Peyer's patch (tissue), 4 donors: ENCODE measurements at regions not wholly inside any gene's neighbourhood (a gene's known extent, or its start where the extent isn't known, plus 50 kb on each side); places are given as distances from the start of the nearest gene placed in this dataset.

ENCODE experiments used
- DNase-seq, 3 donors: peaks; one replicate each; pipeline ENCODE4 v3.0.0-alpha.2; 2017 to 2019
- H3K27ac ChIP-seq, 4 donors: fragments of 200-600 bp; sonication (generic); one replicate each; pipeline ENCODE4 v1.5.1; 2016 to 2019
- H3K27me3 ChIP-seq, 2 donors: fragments of 200-600 bp; sonication (generic); one replicate each; pipeline ENCODE4 v1.5.1; 2019
- H3K36me3 ChIP-seq, 3 donors: fragments of 200-600 bp; sonication (generic); one replicate each; pipeline ENCODE4 v1.5.1; 2016 to 2019
- H3K4me1 ChIP-seq, 4 donors: fragments of 200-600 bp; sonication (generic); one replicate each; pipeline ENCODE4 v1.5.1; 2016 to 2019
- H3K4me3 ChIP-seq, 4 donors: fragments of 200-600 bp; sonication (generic); 1 replicate in 3 of 4; 2 replicates in 1 of 4; pipeline ENCODE4 v1.5.1; 2016 to 2019; ENCODE audit warnings: mild to moderate bottlenecking in 1 of 4
- H3K9me3 ChIP-seq, 4 donors: fragments of 200-600 bp; sonication (generic); one replicate each; pipeline ENCODE4 v1.5.1; 2016 to 2019; ENCODE audit warnings: mild to moderate bottlenecking in 1 of 4
- POLR2A ChIP-seq, 2 donors: fragments of 450-650 bp; IDR thresholded peaks; one replicate each; pipeline ENCODE4 v1.5.1; 2017; ENCODE audit warnings: antibody characterized with exemption in 2 of 2, mild to moderate bottlenecking in 2 of 2, moderate library complexity in 2 of 2
- TF ChIP-seq, protein P1 (sequence below), 6 experiments: fragments of 450-650 bp in 4 of 6; fragments of 200-600 bp in 2 of 6; sonication (generic) in 1 of 6; IDR thresholded peaks; one replicate each; pipeline ENCODE4 v1.5.1; 2017 to 2019; ENCODE audit warnings: antibody characterized with exemption in 6 of 6, mild to moderate bottlenecking in 3 of 6, moderate library complexity in 1 of 6

DNA sequence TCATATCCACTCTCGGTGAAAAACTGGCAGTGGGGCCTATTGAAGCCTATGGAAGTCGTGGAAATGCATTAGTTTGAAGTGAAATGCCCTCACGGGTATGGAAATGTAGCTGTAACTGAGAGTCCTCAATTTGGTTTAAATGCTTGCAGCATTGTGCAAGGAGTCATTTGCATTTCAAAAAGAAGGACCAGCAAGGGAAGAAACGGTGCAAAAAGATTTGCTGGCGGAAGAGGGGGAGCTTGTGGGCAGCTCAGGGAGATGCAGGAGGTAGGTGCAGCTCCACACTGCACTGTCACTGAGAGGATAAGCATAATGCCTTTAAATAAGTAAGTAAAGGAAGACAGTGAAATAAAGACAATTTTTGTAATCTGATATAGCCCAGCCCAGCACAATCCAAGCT lies 400.4 kb upstream of the DIPK2B start:
- Histone ChIP-seq H3K4me1 (no peaks in the 10 kb centered on the region), H3K27me3 (no peaks in the 10 kb centered on the region), H3K4me3 (no peak overlapping the region), H3K27ac (no peak overlapping the region), H3K36me3 (no peaks in the 10 kb centered on the region), H3K9me3 (no peaks in the 10 kb centered on the region)
- TF ChIP-seq, protein P1, sequence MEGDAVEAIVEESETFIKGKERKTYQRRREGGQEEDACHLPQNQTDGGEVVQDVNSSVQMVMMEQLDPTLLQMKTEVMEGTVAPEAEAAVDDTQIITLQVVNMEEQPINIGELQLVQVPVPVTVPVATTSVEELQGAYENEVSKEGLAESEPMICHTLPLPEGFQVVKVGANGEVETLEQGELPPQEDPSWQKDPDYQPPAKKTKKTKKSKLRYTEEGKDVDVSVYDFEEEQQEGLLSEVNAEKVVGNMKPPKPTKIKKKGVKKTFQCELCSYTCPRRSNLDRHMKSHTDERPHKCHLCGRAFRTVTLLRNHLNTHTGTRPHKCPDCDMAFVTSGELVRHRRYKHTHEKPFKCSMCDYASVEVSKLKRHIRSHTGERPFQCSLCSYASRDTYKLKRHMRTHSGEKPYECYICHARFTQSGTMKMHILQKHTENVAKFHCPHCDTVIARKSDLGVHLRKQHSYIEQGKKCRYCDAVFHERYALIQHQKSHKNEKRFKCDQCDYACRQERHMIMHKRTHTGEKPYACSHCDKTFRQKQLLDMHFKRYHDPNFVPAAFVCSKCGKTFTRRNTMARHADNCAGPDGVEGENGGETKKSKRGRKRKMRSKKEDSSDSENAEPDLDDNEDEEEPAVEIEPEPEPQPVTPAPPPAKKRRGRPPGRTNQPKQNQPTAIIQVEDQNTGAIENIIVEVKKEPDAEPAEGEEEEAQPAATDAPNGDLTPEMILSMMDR (IDR thresholded peaks at IDR 0.05), result no peak
- TF ChIP-seq POLR2A (IDR thresholded peaks at IDR 0.05), result no peak
- DNase-seq, result no peak

DNA sequence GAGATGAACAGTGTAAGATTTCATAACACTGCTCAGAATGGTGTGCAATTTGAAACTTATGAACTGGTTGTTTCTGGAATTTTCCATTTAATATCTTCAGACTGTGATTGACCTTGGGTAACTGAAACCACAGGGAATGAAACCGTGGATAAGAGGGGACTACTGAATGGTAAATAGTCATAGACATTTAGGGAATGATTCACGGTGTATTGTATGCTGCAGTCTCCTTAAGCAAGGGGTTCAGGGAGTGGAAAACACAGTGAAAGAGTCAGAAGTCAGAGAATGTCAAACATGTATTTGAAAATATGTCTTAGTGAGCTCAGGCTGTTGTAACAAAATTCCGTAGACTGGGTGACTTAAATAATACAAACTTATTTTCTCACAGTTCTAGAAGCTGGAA lies 398.2 kb upstream of the DIPK2B start:
- Histone ChIP-seq H3K27me3 (no peaks in the 10 kb centered on the region), H3K36me3 (no peaks in the 10 kb centered on the region), H3K9me3 (no peaks in the 10 kb centered on the region), H3K4me1 (no peaks in the 10 kb centered on the region), H3K4me3 (no peak overlapping the region), H3K27ac (no peak overlapping the region)
- TF ChIP-seq POLR2A (IDR thresholded peaks at IDR 0.05), result no peak
- TF ChIP-seq, protein P1 (IDR thresholded peaks at IDR 0.05), result no peak
- no peak for DNase-seq

DNA sequence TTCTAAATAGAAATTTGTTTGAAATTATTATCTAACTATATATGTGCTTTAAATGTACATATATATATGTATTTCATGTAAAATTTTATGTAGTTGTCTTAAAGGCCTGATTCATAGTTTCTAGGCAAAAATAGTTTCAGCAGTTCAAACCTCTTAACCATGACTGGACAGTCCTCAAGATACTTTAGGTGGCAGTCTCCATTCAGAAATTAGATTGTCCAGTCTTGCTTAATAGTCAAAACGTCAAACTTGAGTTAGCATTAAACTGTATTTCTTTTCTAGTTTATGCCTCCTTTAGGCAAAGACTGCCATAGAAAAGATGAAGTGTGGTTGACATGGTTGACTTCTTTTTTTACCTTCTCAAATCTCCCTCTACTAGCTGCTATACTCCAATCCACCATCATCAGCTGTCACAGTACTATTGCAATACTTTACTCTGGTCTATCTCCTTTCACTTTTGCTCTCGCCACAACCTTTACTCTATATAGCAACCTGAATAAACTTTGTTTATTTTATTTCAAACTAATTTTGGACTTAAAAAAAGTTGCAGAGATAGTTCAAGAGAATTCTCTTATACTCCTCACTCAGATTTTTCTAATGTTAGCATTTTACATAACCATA lies 395.6 kb upstream of the DIPK2B start:
- Histone ChIP-seq H3K36me3 (no peaks in the 10 kb centered on the region), H3K4me1 (no peaks in the 10 kb centered on the region), H3K27me3 (no peaks in the 10 kb centered on the region), H3K27ac (no peak overlapping the region), H3K9me3 (no peaks in the 10 kb centered on the region), H3K4me3 (no peak overlapping the region)
- TF ChIP-seq, protein P1 (IDR thresholded peaks at IDR 0.05), result no peak
- TF ChIP-seq POLR2A (IDR thresholded peaks at IDR 0.05), result no peak
- no peak for DNase-seq

DNA sequence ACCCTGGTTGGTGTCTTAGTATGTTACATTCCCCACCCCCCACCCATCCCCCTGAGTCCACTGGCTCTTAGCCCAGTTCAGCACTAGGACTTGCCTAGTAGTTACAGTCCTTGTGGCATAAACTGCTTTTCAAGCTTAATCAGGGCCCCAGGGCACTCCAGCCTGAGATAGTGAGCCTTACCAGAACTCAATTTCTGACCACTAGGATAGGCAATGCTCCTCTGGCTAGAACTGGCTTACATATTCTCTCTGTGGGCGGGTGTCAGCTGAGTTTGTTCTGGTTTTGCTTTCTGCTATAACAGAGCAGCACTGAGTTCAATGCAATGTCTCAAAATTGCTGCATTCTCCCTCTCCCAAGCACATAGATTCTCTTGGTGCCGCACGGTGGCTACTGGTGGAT lies 391.4 kb upstream of the DIPK2B start:
- H3K4me1 ChIP-seq, result no peaks in the 10 kb centered on the region

DNA sequence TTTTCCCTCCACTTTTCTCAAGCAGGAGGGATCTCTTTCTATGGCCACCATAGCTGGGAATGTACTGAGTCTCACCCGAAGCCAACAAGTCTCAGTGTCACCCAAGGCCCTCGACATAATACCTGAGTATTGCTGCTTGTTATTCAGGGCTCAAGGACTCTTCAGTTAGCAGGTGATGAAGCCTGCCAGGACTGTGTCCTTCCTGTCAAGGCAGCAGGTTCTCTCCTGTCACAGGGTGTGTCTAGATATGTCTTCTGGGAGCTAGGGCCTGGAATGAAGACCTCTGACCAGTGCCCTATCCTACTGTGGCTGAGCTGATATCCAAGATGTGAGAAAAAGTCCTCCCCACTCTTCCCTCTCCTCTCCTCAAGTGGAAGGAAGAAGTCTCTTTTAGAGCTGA lies 391.0 kb upstream of the DIPK2B start:
- Histone ChIP-seq H3K27ac (no peak overlapping the region), H3K36me3 (no peaks in the 10 kb centered on the region), H3K9me3 (no peaks in the 10 kb centered on the region), H3K27me3 (no peaks in the 10 kb centered on the region), H3K4me3 (no peak overlapping the region), H3K4me1 (no peaks in the 10 kb centered on the region)
- TF ChIP-seq, protein P1 (IDR thresholded peaks at IDR 0.05), result no peak
- no peak for TF ChIP-seq POLR2A (IDR thresholded peaks at IDR 0.05)
- DNase-seq, result no peak

More for the DNA sequence above, 391.4 kb upstream of the DIPK2B start:
- Histone ChIP-seq H3K9me3 (no peaks in the 10 kb centered on the region), H3K36me3 (no peaks in the 10 kb centered on the region), H3K4me3 (no peak overlapping the region), H3K27ac (no peak overlapping the region), H3K27me3 (no peaks in the 10 kb centered on the region)
- no peak for DNase-seq
- TF ChIP-seq POLR2A (IDR thresholded peaks at IDR 0.05), result no peak
- TF ChIP-seq, protein P1 (IDR thresholded peaks at IDR 0.05), result no peak

DNA sequence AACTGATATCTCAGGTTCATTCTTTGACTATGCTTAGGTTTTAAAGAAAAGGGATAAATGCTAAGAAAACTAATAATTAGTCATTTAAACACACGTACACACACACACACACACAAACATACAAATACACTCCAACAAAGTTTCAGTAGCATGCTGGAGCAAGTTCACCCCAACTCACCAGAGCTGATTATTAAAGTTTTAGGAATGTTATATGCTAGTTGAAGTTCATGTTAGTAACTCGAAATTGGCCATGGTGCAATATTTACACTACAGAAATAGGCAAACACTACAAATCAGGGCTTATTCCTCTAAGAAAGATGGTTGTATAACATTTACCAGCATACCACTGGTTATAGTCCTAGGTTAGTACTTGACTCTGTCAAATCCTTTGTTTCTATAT lies 384.0 kb upstream of the DIPK2B start:
- DNase-seq, result no peak
- no peak overlapping the region for H3K4me3 ChIP-seq
- no peaks in the 10 kb centered on the region for H3K4me1 ChIP-seq
- no peaks in the 10 kb centered on the region for H3K36me3 ChIP-seq
- H3K27me3 ChIP-seq, result no peaks in the 10 kb centered on the region
- H3K9me3 ChIP-seq, result no peaks in the 10 kb centered on the region
- no peak overlapping the region for H3K27ac ChIP-seq
- TF ChIP-seq, protein P1 (IDR thresholded peaks at IDR 0.05), result no peak
- TF ChIP-seq POLR2A (IDR thresholded peaks at IDR 0.05), result no peak
